NCI-H748 treated with DMSO at 0.1 percent for 48 hours (cell line): ENCODE measurements at regions not wholly inside any gene's neighbourhood (a gene's known extent, or its start where the extent isn't known, plus 50 kb on each side); places are given as distances from the start of the nearest gene placed in this dataset.

ENCODE experiments used
- DNase-seq: peaks from one replicate; lab custom pipeline; 2025; lab: John Stamatoyannopoulos, UW

DNA sequence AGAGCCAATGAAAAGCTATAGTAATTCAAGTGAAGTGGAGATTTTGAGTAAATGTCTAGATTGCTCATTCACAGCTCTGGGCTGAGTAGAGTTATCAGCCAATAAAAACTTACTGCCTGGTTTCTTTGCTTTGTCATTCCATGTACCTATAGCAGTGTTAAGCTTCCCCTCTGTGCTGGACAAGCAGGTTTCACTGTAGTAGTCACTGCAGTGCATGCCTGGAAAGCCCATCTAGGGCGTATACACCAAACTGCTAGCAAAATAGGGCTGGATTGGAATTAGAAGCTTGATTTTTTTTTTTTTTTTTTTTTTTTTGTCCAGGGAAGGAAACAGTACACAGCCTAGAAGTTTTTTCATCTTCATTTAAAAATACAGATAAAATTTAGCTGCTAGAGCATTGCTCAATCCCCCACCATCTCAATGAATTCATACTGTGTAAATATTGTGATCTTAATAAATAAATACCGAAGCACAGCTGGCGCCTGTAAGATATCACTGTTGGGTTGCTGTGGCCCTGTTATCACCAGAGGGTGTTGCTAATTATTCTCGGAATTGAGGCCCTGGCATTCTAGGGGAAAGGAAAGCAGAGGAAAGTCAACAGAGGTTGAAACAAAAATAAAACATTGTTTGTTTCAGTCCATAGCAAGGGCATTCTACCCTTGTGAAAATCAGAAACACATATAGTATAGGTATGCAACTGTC lies 968.5 kb upstream of the GJE1 start:
- DNase-seq: peak; percentile 56

DNA sequence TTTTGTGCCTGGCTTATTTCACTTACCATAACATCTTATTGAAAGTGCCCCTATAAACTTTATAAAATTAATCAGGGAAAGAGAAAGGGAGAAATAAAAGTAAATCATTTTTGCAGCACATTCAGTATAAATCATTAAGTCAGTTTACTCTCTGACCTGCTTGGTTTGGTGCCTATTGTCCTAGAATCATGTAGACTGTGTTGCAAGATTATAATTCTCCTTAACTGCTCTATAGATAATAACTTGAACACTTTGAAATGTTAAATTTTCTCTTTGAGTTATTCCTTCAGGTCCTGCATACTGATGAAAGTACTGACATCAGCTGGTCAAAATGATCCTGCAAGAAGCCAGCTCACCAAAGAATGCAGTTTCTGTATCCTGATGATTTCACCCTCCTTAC lies 969.6 kb upstream of the GJE1 start:
- no peak for DNase-seq

DNA sequence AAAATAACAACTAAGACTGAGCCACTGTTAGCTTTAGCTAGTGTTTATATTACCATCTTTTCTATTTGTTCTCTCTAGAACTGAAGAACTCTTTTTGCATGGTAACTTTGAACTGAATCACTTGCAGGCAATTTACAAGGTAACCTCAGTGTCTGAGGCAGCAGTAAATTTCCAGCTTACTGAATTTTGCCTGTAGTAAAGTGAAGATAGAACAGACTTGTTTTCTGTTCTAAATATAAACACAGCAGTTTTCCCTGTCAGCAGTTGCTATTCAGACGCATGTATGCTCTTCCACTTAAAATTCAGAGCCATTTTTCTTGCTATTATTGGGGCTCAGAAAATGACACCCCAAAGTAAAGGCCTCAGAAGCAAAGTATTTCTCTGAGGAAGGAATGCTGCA lies 974.0 kb upstream of the GJE1 start:
- no peak for DNase-seq

DNA sequence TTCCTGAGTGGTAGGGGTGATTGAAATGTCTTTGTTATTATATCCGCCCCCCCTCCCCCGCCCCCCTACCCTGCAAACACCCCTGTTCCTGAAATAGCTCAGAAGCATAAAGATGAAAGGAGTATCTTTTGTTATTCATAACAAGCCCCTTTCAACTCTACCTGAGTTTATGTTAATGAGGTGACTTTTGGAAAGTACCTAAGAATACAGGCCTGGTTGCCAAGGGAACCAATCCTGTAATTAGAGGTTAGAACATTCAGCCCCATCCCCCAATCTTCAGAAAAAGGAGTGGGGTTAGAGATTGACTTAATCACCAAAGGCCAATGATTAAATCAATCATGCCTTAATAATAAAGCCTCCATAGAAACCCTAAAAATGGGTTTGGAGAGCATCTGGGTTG lies 979.2 kb upstream of the GJE1 start:
- DNase-seq: peak; percentile 61

DNA sequence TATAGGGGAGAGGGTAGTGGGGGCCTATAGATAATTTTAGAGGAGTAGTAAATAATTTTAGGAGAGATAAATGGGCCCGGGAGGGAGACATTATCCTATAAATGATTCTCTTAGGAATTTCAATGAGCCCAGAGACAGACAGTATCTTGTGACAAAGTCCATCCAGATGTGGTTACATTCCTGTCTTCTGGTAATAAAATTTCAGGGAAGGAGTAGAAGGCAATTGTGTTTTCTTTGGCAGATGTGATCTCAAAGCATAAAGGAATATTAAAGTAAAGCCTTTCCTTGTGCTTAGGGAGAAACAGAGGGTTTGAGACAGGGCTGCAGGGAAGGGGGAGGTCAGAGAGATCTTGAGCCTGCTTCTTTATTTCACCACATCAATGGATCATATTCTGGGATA lies 979.8 kb upstream of the GJE1 start:
- DNase-seq: no peak

DNA sequence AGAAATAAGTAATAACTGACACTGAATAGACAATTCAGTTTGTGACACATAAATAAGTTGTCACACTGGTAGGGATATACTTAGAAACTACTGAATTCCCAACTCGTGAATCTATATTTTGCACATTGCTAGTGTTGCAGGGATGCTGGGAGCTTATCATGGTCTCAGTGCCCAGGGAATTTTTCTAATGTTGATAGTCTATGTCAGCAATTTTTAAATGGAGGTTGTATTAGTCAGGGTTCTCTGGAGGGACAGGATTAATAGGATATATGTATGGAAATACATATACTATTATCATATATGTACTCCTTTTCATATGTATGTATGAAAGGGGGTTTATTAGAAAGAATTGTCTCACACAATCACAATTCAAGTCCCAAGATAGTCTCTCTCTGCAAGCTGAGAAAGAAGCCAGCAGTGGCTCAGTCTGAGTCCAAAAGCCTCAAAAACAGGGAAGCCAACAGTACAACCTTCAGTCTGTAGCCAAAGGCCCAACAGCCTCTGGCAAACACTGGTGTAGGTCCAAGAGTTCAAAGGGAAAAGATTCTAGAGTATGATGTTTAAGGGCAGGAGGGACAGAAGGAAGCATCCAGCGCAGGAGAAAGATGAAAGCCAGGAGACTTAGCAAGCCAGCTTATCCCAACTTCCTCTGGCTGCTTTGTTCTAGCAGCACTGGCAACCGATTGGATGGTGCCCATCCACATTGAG lies 980.9 kb upstream of the GJE1 start:
- no peak for DNase-seq

DNA sequence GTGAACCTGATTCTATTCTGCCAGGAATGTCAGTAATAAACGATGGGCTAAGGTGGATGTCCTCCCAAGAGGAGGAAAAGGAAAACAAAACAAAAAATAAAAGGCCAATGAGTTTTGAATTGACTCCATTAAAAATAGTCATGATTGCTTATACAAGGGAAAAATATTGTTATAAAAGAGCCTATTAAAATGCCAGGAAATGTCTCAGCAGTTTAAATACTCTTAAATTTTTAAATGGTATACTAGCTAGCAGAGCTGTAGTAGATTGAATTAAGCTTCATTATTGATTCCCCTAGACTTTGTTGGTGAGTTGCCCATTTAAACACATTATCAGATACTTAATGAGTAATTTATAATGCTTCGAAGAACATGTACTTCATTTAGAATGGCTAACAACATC lies 990.9 kb upstream of the GJE1 start:
- no peak for DNase-seq

DNA sequence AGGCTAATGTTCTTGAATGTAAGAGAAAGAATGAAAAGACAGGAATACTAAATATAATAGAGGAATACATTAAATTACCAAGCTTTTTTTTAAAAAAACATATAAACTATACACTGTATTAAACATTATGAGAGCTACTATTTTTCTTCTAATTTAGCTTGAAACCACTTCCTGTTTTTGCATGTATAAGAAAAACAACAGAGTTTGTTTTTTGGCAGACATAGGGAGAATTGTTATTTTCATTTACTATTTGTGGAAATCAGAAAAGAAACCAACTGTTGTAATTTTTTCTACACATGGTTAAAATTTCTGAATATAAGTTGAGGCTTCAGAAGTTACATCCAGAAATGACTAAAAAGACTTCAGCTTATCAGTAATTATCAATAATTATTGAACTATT lies 991.8 kb upstream of the GJE1 start:
- no peak for DNase-seq

DNA sequence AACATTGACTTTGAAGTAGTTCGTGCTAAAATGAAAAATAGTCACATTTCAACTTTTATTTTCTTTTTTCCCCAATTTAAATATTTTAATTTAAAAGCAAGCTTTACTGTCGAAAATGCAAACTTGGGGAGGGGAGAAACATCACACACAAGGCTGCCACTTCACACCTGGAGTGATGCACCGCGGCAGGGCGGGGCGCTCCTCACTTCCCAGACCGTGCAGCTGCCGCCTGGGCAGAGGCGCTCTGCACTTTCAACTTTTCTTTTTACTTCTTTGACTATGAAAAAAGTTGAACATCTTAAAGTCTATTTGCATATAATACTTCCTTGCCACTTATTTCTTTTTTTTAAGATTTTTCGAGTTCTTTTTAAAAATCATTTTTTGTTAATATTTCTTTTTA lies 993.3 kb upstream of the GJE1 start:
- no peak for DNase-seq

DNA sequence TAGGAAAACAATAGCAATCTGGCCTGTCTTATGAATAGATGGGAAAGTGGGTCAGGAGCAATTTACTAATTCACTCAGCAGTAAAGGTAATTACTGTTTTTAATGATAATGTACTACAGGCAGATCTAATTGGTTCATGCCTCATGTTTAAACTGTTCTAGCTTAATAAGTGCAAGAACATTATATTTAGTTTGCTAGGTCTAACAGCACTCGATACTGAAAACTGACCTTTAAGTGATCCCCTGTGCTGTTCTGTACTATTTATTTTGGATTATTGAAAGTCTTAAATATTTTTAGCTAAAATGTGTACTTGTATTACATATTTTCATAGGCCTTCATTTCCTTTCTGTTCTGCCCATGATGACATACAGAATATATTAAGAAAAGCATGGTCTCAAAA lies 998.0 kb upstream of the GJE1 start:
- peak; percentile 43 for DNase-seq

DNA sequence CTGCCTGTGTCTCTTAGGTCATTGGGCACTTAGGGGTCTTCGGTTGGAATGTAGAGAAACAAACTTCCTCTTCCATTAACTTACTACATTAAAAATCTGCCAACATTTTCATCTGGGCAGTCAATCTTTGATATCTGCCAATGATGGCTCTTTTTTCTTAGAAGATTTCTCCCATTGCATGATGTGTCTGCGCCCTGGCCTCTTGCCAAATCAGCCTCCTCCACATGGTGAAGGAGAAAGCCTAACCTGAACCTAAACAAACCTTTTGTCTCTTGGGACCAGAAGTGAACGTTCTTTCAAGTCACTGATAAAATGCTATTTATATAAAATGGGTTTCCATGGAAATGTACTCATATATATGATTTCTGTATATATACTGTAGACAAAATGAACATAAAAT lies 998.9 kb upstream of the GJE1 start:
- no peak for DNase-seq

DNA sequence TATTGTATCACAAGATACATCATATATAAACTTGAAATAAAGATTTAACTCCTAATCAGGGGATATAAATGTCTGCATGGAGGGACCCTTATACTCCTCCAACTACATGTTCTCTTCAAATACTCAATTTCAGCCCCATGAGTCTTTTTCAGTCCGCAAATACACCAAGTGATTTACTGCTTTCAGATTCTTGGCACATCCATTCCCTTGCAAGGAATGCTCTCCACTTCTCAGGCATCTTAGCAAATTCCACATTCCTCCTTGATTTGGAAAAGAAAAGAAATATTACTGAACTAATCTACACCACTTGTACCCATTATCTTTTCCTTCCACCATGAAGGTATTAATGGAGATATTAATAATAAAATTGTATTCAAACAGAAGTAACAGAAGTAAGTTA lies 999.4 kb upstream of the GJE1 start:
- no peak for DNase-seq

DNA sequence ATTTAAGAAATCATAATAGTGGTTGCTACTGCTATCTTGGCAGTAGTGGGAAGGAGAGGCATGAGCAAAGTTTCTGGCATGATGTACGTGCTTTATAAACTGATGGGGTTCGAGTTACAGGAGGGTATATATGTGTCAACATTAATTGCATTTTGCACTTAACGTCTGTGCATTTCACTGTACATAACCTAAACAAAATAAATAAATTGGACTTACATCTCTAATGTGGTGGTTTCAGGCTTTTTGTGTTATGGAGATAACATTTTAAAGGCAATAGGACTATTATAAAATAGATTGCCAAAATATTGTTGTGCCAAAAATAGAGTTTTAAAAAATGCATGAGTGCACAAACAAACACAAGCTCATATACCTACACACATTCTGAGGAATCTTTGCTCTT lies 1001.1 kb upstream of the GJE1 start:
- DNase-seq: no peak

DNA sequence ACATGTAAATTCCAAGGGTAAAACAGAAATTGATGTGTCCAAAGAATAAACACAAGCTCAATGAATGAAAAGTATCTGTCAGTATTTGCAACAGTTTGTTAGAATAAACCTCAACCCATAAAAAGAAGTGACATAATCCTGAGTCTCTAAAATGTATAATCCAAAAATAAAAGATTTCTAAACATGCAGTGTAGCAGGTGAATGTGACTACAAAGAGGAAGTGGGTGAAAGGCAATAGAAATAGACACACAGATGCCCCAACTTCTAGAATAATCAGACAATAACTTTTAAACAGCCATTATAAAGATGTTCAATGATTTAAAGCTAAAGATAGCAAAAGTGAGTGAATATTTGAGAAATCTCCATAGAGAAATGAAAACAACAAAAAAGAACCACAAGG lies 1009.2 kb upstream of the GJE1 start:
- no peak for DNase-seq

DNA sequence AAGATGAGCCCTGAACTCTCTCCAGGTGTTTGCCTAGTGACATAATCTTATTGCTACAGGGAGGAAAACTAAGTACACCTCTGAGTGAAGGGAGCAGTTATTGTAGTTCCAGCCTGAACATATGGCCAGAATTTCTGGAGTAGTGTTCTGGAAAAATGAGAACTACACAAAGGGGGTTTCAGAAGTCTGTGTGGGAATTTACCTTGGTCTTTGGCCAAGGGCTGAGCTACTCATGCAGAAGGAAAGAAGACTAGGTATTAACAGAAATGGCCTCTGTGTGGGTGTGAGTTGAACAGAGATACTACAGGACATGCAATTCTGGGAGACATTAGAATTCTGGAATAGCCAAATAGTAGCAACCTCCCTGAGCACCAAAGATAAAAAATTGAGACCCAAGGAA lies 1009.7 kb upstream of the GJE1 start:
- DNase-seq: no peak

DNA sequence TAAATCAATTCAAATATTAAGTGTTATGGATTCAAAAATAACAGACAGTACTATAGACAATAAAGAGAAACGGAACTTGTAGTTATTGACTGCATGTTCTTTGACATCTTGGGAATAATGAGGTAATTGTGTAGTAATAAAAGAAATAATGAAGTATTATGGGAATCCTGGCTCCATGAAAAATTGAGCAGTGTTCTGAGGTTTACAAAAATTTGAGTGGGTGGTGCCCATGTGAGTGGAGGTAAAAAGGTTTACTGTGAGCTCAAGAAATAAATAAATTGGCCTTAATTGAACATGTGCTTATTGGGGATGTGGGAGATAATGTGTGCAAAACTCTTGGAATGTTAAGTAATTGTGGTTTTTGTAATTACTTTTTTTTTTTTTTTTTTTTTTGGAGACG lies 1013.7 kb upstream of the GJE1 start:
- no peak for DNase-seq

DNA sequence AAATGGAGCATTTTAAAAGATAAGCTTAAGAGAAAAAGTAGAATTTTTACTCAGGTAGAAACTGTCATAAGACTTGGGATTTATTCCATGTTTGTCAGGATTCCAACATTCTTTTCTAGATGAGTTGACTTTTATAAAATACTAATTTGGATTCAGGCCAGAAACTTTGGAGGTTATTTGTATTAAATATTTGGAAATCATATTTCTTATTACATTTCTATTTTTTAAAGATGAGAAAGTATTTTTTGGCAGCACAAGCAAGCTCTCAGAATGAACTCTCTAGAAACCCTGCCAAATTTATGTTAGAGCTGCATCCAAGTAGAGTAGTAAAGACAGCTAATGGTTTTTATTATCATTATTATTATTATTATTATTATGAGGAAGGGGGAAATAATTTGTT lies 1014.9 kb upstream of the GJE1 start:
- DNase-seq: no peak

DNA sequence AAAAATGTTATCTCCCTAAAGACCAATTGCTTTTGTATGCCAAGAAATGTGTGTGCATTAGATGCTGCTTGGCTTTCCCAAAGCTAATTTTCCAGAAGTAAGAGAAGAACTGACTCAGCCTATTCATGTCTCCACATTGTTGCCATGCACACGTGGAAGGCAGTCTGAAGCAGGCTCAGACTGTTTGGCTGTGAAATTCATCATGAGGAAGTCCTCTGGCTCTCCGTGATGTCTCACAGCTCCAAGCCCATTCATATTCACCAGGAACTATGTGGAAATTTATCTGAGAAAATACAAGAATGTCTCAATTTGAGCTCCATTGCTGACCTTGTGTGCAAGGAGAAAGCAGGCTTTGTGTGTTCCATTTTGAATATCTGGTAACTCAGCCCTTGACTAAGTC lies 1022.2 kb upstream of the GJE1 start:
- DNase-seq: no peak

DNA sequence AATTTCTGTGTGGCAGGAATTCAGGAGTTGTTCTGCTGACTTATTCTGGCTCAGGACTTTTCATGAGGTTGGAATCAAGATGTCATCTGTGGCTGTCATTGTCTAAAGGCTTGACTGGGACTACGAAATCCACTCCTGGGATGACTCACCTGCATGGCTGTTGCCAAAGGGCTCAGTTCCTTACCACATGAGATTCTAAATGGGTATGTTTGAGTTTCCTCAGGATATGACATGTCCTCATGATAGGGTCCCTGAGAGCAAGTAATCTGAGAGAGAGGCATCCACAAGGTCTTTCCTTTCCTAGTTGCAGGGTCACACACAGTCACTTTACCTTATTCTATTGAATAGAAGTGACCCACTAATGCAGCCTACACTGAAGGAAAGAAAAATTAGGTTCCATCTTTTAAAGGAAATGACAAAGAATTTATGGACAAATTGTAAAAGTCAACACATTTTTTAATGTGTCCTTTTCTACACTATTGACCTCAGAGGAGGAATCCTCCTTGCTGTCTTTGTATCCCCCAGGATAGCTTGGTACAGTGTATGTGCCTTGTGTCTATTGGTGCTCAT lies 1025.0 kb upstream of the GJE1 start:
- DNase-seq: no peak

DNA sequence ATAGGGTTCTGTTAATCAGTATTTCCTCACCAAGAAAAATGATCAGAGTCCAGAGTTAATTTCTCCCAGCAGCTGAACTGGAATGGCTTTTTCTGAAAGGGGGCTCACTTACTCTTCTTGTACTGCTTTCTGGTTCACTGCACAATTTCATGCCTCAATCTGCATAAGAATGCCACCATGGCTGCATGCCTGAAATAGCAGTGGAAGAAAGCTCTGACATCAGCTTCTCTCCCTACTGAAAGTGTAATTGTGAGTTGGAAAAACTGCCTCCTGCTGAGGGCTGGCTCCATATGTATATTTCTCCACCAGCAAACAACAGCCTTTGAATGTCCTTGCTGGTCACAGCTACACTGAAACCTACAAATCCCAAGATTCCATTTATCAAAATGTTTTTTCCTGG lies 1027.2 kb upstream of the GJE1 start:
- DNase-seq: peak; percentile 9

DNA sequence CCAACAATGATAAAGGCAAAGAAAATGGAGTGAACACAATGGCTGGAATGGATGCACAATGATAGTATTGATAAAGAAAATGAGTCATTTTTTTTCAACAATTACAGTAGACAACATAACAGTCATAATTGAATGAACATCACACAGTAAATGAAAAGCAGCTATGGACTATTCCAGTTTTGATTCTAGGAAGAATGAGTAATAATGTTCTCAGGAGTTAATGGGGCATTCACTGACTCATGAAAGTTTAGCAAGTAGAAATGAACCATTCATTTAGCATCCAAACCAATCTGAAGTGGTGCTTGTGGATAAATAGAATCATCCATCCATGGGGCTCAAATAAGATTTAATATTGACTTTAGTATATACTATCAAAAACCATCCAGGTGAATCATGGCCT lies 1029.5 kb upstream of the GJE1 start:
- peak; percentile 21 for DNase-seq

DNA sequence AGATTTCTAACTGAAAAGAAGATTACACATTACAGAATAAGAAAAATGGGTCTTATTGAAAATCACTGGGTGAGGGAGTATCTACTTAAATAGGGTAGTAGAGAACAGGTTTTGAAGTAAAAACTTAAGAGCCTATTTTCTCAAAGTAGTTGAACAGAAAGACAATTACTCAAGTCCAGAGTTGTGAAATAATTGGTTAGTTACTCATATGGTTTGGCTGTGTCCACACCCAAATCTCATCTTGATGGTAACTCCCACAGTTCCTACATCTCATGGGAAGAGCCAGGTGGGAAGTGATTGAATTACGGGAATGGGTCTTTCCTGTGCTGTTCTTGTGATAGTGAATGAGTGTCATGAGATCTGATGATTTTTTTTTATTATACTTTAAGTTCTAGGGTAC lies 1035.3 kb upstream of the GJE1 start:
- no peak for DNase-seq

DNA sequence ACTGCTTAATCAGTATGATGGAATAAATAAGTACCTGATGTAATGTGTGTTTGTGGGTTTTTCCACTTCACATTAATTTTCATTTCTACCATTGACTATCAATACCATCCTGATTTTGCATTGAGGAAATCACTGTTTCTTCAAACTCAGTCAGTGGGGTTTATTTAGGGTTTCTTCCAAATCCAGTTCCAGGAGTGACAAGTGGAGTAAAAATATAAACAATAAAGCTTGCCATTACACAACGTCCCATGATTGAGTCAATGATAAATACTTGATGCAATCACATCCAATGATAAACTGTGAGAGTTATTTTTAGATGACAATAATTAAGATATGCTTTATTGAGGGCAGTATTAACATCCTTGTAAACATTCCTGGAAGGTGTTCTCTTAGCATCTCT lies 1037.4 kb upstream of the GJE1 start:
- DNase-seq: no peak

DNA sequence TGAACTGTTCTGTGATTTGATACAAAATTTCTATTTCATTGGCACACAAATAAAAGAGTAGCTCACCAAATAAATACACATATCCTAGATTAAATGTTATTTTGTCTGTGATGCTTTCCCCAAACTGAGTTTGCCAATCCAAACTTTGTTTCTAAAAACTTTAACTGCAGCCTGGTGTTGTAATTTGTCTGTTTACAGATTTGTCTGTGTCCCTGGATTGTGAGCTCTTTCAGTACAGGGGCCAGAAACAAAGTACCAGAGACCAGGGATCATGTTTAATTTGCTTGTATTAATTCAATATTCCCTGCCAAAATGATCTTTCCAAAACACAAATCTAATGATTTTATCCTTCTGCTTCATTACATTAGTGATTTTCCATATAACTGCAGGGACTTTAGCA lies 1044.6 kb upstream of the GJE1 start:
- no peak for DNase-seq
